HFFc6 (cell line): ENCODE measurements at regions not wholly inside any gene's neighbourhood (a gene's known extent, or its start where the extent isn't known, plus 50 kb on each side); places are given as distances from the start of the nearest gene placed in this dataset.

ENCODE experiments used
- DNase-seq: peaks from one replicate; pipeline ENCODE4 v3.0.0-alpha.2; 2018
- H3K27ac Mint-ChIP-seq: 2 replicates; pipeline ENCODE4 v1.8.0; 2020; ENCODE audit warnings: mild to moderate bottlenecking, mixed read lengths
- H3K27me3 Mint-ChIP-seq: 2 replicates; pipeline ENCODE4 v1.8.0; 2021; ENCODE audit warnings: mild to moderate bottlenecking, moderate library complexity, mixed read lengths; ENCODE audit not compliant: insufficient read depth
- H3K36me3 Mint-ChIP-seq: 2 replicates; pipeline ENCODE4 v1.8.0; 2021; ENCODE audit warnings: low read depth, mixed read lengths
- H3K4me1 Mint-ChIP-seq: 2 replicates; pipeline ENCODE4 v1.8.0; 2020; ENCODE audit warnings: low read depth, mixed read lengths
- H3K4me3 Mint-ChIP-seq: 2 replicates; pipeline ENCODE4 v1.8.0; 2020; ENCODE audit warnings: mild to moderate bottlenecking, moderate library complexity, mixed read lengths
- H3K9me3 Mint-ChIP-seq: 2 replicates; pipeline ENCODE4 v1.8.0; 2020; ENCODE audit warnings: mild to moderate bottlenecking, mixed read lengths
- CTCF ChIP-seq: fragments of 200-600 bp; sonication (generic); IDR thresholded peaks from 2 replicates; pipeline ENCODE4 v1.5.0; 2021; ENCODE audit warnings: antibody characterized with exemption, mild to moderate bottlenecking

DNA sequence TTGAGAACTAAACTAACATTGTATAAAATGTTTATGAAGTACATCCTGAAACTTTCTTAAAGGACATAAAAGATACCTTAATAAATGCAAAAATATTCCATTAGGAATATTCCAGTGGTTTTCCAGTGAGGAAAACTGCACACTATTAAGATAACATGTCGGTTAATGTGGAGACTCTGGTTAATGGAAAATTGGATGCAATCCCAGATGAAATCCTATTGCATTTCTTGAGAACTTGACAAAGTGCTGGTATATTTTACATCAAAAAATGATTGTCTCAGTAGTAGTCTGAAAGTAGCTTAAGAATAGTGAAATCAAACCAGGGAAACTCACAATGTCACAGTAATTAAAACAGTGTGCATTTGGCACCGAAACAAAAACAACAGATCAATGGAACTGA is 202.5 kb upstream of the MON1B start:
- Mint-ChIP-seq H3K4me3 (no peak overlapping the region), H3K9me3 (peaks cover 36% of the 10 kb centered on the region), H3K36me3 (no peaks in the 10 kb centered on the region), H3K27me3 (no peaks in the 10 kb centered on the region; the same call in 1 of the 2 replicates), H3K27ac (no peak overlapping the region), H3K4me1 (no peaks in the 10 kb centered on the region)
- no peak for DNase-seq
- no peak for TF ChIP-seq CTCF

DNA sequence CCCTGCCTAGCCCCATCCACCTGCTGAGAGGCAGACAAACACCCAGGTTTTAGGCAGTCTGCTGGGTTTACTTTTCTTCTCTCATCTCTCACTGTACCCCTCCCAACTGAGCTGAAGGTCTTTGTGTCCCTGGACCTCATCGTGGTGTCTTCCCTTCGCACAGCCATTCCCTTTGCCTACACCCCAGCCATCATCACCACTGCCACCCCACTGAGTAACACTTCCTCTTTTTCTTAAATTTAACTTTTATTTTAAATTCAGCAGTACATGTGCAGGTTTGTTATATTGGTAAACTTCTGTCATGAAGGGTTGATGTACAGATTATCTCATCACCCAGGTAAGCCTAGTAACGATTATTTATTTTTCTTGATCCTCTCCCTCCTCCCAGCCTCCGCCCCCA is 188.3 kb upstream of the MON1B start:
- no peaks in the 10 kb centered on the region for H3K27me3 Mint-ChIP-seq
- no peak overlapping the region for H3K27ac Mint-ChIP-seq
- no peak overlapping the region for H3K4me3 Mint-ChIP-seq
- peaks cover 52% of the 10 kb centered on the region for H3K9me3 Mint-ChIP-seq
- H3K36me3 Mint-ChIP-seq, result peaks cover 4% of the 10 kb centered on the region; the same call in 1 of the 2 replicates
- no peaks in the 10 kb centered on the region for H3K4me1 Mint-ChIP-seq
- no peak for TF ChIP-seq CTCF
- no peak for DNase-seq

- DNase-seq, result no peak
- no peaks in the 10 kb centered on the region; the same call in 1 of the 2 replicates for H3K27me3 Mint-ChIP-seq
- H3K4me3 Mint-ChIP-seq, result no peak overlapping the region
- H3K36me3 Mint-ChIP-seq, result peaks cover 4% of the 10 kb centered on the region; the same call in 1 of the 2 replicates
- H3K4me1 Mint-ChIP-seq, result no peaks in the 10 kb centered on the region
- H3K27ac Mint-ChIP-seq, result no peak overlapping the region
- H3K9me3 Mint-ChIP-seq, result peaks cover 37% of the 10 kb centered on the region
- TF ChIP-seq CTCF, result no peak
These were observed 181.5 kb upstream of the MON1B start for GRCh38 chr16:77009453-77009852.

- H3K4me1 Mint-ChIP-seq, result no peaks in the 10 kb centered on the region
- TF ChIP-seq CTCF, result no peak
- no peaks in the 10 kb centered on the region; the same call in 1 of the 2 replicates for H3K27me3 Mint-ChIP-seq
- no peak overlapping the region for H3K27ac Mint-ChIP-seq
- no peak overlapping the region for H3K4me3 Mint-ChIP-seq
- peaks cover 4% of the 10 kb centered on the region; the same call in 1 of the 2 replicates for H3K36me3 Mint-ChIP-seq
- peaks cover 66% of the 10 kb centered on the region for H3K9me3 Mint-ChIP-seq
- DNase-seq, result no peak
These were observed 176.5 kb upstream of the MON1B start for GRCh38 chr16:77014441-77014840.

DNA sequence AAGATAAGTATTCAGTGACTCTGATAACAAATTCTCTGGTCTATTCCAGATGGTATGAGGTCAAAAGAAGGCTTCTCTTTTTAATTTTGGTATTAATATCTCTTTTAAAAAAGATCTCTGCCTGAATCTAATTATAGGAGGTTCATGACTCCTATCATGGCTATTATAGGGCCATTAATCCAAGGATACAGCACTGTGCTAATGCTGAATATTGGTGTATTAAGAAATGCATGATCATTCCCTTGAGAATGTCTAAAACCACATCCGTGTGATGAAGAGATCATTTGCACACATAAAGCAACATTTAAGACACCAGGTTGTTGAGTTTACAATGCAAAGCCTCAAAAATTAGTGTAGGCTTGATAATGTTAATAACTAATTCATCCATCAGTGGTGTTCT is 160.4 kb upstream of the MON1B start:
- Mint-ChIP-seq H3K4me3 (no peak overlapping the region), H3K36me3 (no peaks in the 10 kb centered on the region), H3K27me3 (no peaks in the 10 kb centered on the region; the same call in 1 of the 2 replicates), H3K9me3 (peaks cover 33% of the 10 kb centered on the region), H3K27ac (no peak overlapping the region), H3K4me1 (no peaks in the 10 kb centered on the region)
- DNase-seq, result no peak
- no peak for TF ChIP-seq CTCF

DNA sequence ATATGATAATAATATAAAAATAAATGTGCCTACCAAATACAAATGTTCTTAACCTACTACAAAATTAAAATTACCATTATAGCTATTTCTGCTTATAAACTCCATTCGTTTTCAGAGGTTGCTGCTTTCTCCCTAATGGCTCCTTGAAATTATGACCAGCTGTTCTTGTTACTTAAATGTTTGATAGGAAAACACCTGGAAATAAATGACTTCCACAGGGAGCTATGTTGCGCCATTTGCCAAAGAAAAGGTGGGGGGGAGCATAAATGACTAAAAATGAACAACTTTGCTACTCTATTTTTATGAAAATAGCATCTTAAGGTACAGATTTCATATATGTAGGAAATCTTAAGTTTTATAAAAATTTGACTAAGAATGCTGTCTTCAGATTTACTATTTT is 157.5 kb upstream of the MON1B start:
- no peak for TF ChIP-seq CTCF
- Mint-ChIP-seq H3K27ac (no peak overlapping the region), H3K9me3 (peaks cover 41% of the 10 kb centered on the region), H3K27me3 (no peaks in the 10 kb centered on the region; the same call in 1 of the 2 replicates), H3K36me3 (no peaks in the 10 kb centered on the region), H3K4me1 (no peaks in the 10 kb centered on the region), H3K4me3 (no peak overlapping the region)
- DNase-seq, result no peak
